Ovary (tissue), 3 donors: ENCODE measurements at regions not wholly inside any gene's neighbourhood (a gene's known extent, or its start where the extent isn't known, plus 50 kb on each side); places are given as distances from the start of the nearest gene placed in this dataset.

Experiments
- CTCF ChIP-seq, 3 donors: fragments of 450-650 bp in 2 of 3; fragments of 200-600 bp in 1 of 3; IDR thresholded peaks; one replicate each; pipeline versions ENCODE4 v1.5.1 to v1.8.0; 2016 to 2022; ENCODE audit warnings: antibody characterized with exemption in 3 of 3, mild to moderate bottlenecking in 1 of 3
- EP300 ChIP-seq: sonication (generic); formaldehyde crosslinking; IDR thresholded peaks from one replicate; pipeline ENCODE4 v1.6.1; 2017; ENCODE audit warnings: antibody characterized with exemption
- donor health status: DM: no; HTN: no; CAD: no.

- no peak for TF ChIP-seq CTCF (IDR thresholded peaks at IDR 0.05)
- no peak for TF ChIP-seq EP300
These were observed 122.7 kb upstream of the ADGRF1 start for GRCh38 chr6:47164877-47165276.
